Smooth muscle cell (in vitro differentiated cells): ENCODE measurements at regions not wholly inside any gene's neighbourhood (a gene's known extent, or its start where the extent isn't known, plus 50 kb on each side); places are given as distances from the start of the nearest gene placed in this dataset.
A peak's percentile ranks its signal among the peaks of the same experiment; 100 is the strongest.

Experiments
- DNase-seq: peaks from one replicate; lab custom pipeline; 2025; ENCODE audit not compliant: unreplicated experiment; lab: John Stamatoyannopoulos, UW
- H2AFZ ChIP-seq: fragments of 200-600 bp; sonication (generic); 2 replicates; pipeline ENCODE4 v1.6.0; 2016; ENCODE audit warnings: antibody characterized with exemption, low read depth, mild to moderate bottlenecking
- H3F3A ChIP-seq: fragments of 200-600 bp; sonication (generic); 2 replicates; pipeline ENCODE4 v1.6.0; 2017; ENCODE audit warnings: antibody characterized with exemption, low read depth
- H3K27ac ChIP-seq: fragments of 200-600 bp; sonication (generic); 2 replicates; pipeline ENCODE4 v1.5.1; 2016; ENCODE audit warnings: low read depth, mild to moderate bottlenecking
- H3K27me3 ChIP-seq: fragments of 200-600 bp; sonication (generic); 2 replicates; pipeline ENCODE4 v1.6.1; 2016; ENCODE audit warnings: low read depth, mild to moderate bottlenecking
- H3K36me3 ChIP-seq: fragments of 200-600 bp; sonication (generic); 2 replicates; pipeline ENCODE4 v1.5.1; 2016; ENCODE audit warnings: low read depth
- H3K4me1 ChIP-seq: fragments of 200-600 bp; sonication (generic); 2 replicates; pipeline ENCODE4 v1.5.1; 2016; ENCODE audit warnings: low read depth
- H3K4me2 ChIP-seq: fragments of 200-600 bp; sonication (generic); 2 replicates; pipeline ENCODE4 v1.6.0; 2016; ENCODE audit warnings: mild to moderate bottlenecking
- H3K4me3 ChIP-seq: fragments of 200-600 bp; sonication (generic); 2 replicates; pipeline ENCODE4 v1.5.1; 2016; ENCODE audit warnings: mild to moderate bottlenecking
- H3K79me2 ChIP-seq: fragments of 200-600 bp; sonication (generic); 2 replicates; pipeline ENCODE4 v1.6.0; 2016; ENCODE audit warnings: low read depth, mild to moderate bottlenecking
- H3K9ac ChIP-seq: fragments of 200-600 bp; sonication (generic); 2 replicates; pipeline ENCODE4 v1.6.0; 2016; ENCODE audit warnings: low read depth
- H3K9me3 ChIP-seq: fragments of 200-600 bp; sonication (generic); replicated peaks from 2 replicates; pipeline ENCODE4 v1.5.1; 2016; ENCODE audit warnings: low read depth
- H4K20me1 ChIP-seq: fragments of 200-600 bp; sonication (generic); 2 replicates; pipeline ENCODE4 v1.6.0; 2016; ENCODE audit warnings: low read depth
- CTCF ChIP-seq: fragments of 200-600 bp; sonication (generic); IDR thresholded peaks from 2 replicates; pipeline ENCODE4 v1.5.1; 2017; ENCODE audit warnings: borderline replicate concordance, mild to moderate bottlenecking, antibody characterized with exemption; ENCODE audit not compliant: insufficient read depth, poor library complexity, severe bottlenecking
- WGBS: methylation state at CpG from one replicate; pipeline ENCODE4 v1.1.7; 2016; ENCODE audit warnings: low lambda C conversion rate; 5-methylcytosine and 5-hydroxymethylcytosine counted together

GRCh38 chr5:135208555-135208902 lies 174.5 kb upstream of the PITX1 start:
- Histone ChIP-seq H3K27me3 (no peaks in the 10 kb centered on the region), H3K27ac (peak overlapping the region; percentile 85), H3K4me2 (peak overlapping the region; percentile 17), H4K20me1 (no peaks in the 10 kb centered on the region), H3K9me3 (no peaks in the 10 kb centered on the region), H3K9ac (peak overlapping the region; percentile 38), H3F3A (peaks cover 29% of the 10 kb centered on the region), H3K79me2 (no peaks in the 10 kb centered on the region), H3K4me1 (peaks cover 15% of the 10 kb centered on the region), H3K4me3 (no peak overlapping the region), H3K36me3 (no peaks in the 10 kb centered on the region), H2AFZ (no peak overlapping the region)
- DNase-seq = no peak
- WGBS = 29% methylated on average over 2 of the region's 2 CpGs
- TF ChIP-seq CTCF = peak; percentile 26

- H4K20me1 ChIP-seq = no peaks in the 10 kb centered on the region
- H3K9me3 ChIP-seq = peaks cover 3% of the 10 kb centered on the region
- H3K4me1 ChIP-seq = peaks cover 15% of the 10 kb centered on the region
- H3F3A ChIP-seq = peaks cover 29% of the 10 kb centered on the region
- H3K4me2 ChIP-seq = peak overlapping the region; percentile 29
- H3K9ac ChIP-seq = peak overlapping the region; percentile 38
- peak overlapping the region; percentile 85 for H3K27ac ChIP-seq
- H3K27me3 ChIP-seq = no peaks in the 10 kb centered on the region
- H2AFZ ChIP-seq = no peak overlapping the region
- no peak overlapping the region for H3K4me3 ChIP-seq
- 55% methylated on average over 6 of the region's 6 CpGs for WGBS
- H3K36me3 ChIP-seq = no peaks in the 10 kb centered on the region
- H3K79me2 ChIP-seq = no peaks in the 10 kb centered on the region
- DNase-seq = no peak
- TF ChIP-seq CTCF = no peak
These were observed 173.8 kb upstream of the PITX1 start for GRCh38 chr5:135207866-135208265.

- peaks cover 15% of the 10 kb centered on the region for H3K4me1 ChIP-seq
- H3K4me3 ChIP-seq = no peak overlapping the region
- no peaks in the 10 kb centered on the region for H3K27me3 ChIP-seq
- 77% methylated on average over 3 of the region's 3 CpGs for WGBS
- DNase-seq = no peak
- peaks cover 9% of the 10 kb centered on the region for H3K9me3 ChIP-seq
- no peak overlapping the region for H2AFZ ChIP-seq
- no peak overlapping the region for H3K4me2 ChIP-seq
- no peaks in the 10 kb centered on the region for H3K79me2 ChIP-seq
- no peak overlapping the region for H3K27ac ChIP-seq
- H3K9ac ChIP-seq = no peak overlapping the region
- no peak for TF ChIP-seq CTCF
- no peaks in the 10 kb centered on the region for H3K36me3 ChIP-seq
- H3F3A ChIP-seq = peaks cover 29% of the 10 kb centered on the region
- H4K20me1 ChIP-seq = no peaks in the 10 kb centered on the region
These were observed 172.8 kb upstream of the PITX1 start for GRCh38 chr5:135206862-135207261.

GRCh38 chr5:135205632-135206349 lies 171.8 kb upstream of the PITX1 start:
- Histone ChIP-seq H3K27ac (peak overlapping the region; percentile 33), H3K9me3 (peaks cover 9% of the 10 kb centered on the region), H3K27me3 (no peaks in the 10 kb centered on the region), H3F3A (peaks cover 21% of the 10 kb centered on the region), H4K20me1 (no peaks in the 10 kb centered on the region), H3K36me3 (no peaks in the 10 kb centered on the region), H3K79me2 (no peaks in the 10 kb centered on the region), H3K9ac (no peak overlapping the region), H2AFZ (no peak overlapping the region), H3K4me1 (peaks cover 9% of the 10 kb centered on the region), H3K4me2 (no peak overlapping the region), H3K4me3 (no peak overlapping the region)
- TF ChIP-seq CTCF = no peak
- WGBS = 80% methylated on average over 3 of the region's 3 CpGs
- DNase-seq = no peak
